ENCODE measurements at regions not wholly inside any gene's neighbourhood (a gene's known extent, or its start where the extent isn't known, plus 50 kb on each side); places are given as distances from the start of the nearest gene placed in this dataset.
"Not testable (repeated sequence)": the region's sequence is repeated elsewhere in the genome, so short reads cannot be mapped to it uniquely, and the experiment has no call there.

GRCh38 chr10:46169736-46170135 lies 117.1 kb upstream of the ANTXRL start:
- Histone ChIP-seq H3K27me3 (ENCODE audit: control insufficient read depth, insufficient read depth, low read length) (no peaks in the 10 kb centered on the region), H3K27ac (ENCODE audit: low read depth, low read length) (no peak overlapping the region), H3K4me3 (ENCODE audit: low read depth, low read length) (no peak overlapping the region), H3K9me3 (ENCODE audit: control insufficient read depth, insufficient read depth, low read length) (no peaks in the 10 kb centered on the region)
- DNase-seq (ENCODE audit: low read depth, low spot score) = no peak
- ChIA-PET POLR2A (no interaction called here), CTCF (no interaction called here)
- TF ChIP-seq, protein P1, sequence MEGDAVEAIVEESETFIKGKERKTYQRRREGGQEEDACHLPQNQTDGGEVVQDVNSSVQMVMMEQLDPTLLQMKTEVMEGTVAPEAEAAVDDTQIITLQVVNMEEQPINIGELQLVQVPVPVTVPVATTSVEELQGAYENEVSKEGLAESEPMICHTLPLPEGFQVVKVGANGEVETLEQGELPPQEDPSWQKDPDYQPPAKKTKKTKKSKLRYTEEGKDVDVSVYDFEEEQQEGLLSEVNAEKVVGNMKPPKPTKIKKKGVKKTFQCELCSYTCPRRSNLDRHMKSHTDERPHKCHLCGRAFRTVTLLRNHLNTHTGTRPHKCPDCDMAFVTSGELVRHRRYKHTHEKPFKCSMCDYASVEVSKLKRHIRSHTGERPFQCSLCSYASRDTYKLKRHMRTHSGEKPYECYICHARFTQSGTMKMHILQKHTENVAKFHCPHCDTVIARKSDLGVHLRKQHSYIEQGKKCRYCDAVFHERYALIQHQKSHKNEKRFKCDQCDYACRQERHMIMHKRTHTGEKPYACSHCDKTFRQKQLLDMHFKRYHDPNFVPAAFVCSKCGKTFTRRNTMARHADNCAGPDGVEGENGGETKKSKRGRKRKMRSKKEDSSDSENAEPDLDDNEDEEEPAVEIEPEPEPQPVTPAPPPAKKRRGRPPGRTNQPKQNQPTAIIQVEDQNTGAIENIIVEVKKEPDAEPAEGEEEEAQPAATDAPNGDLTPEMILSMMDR (IDR thresholded peaks at IDR 0.05; ENCODE audit: low read depth, low read length) = no peak

GRCh38 chr10:46170789-46171188 lies 116.0 kb upstream of the ANTXRL start:
- CTCF ChIA-PET = no interaction called here
- TF ChIP-seq, protein P1 (IDR thresholded peaks at IDR 0.05; ENCODE audit: low read depth, low read length) = no peak
- DNase-seq (ENCODE audit: low read depth, low spot score) = no peak
- Histone ChIP-seq H3K27me3 (ENCODE audit: control insufficient read depth, insufficient read depth, low read length) (no peaks in the 10 kb centered on the region), H3K27ac (ENCODE audit: low read depth, low read length) (no peak overlapping the region), H3K4me3 (ENCODE audit: low read depth, low read length) (no peak overlapping the region), H3K9me3 (ENCODE audit: control insufficient read depth, insufficient read depth, low read length) (no peaks in the 10 kb centered on the region)
- POLR2A ChIA-PET = no interaction called here

GRCh38 chr10:46171661-46172060 lies 115.1 kb upstream of the ANTXRL start:
- H3K4me3 ChIP-seq (ENCODE audit: low read depth, low read length) = no peak overlapping the region
- POLR2A ChIA-PET = no interaction called here
- TF ChIP-seq, protein P1 (IDR thresholded peaks at IDR 0.05; ENCODE audit: low read depth, low read length) = no peak
- CTCF ChIA-PET = no interaction called here
- H3K9me3 ChIP-seq (ENCODE audit: control insufficient read depth, insufficient read depth, low read length) = no peaks in the 10 kb centered on the region
- no peak for DNase-seq (ENCODE audit: low read depth, low spot score)
- no peaks in the 10 kb centered on the region for H3K27me3 ChIP-seq (ENCODE audit: control insufficient read depth, insufficient read depth, low read length)
- H3K27ac ChIP-seq (ENCODE audit: low read depth, low read length) = no peak overlapping the region

DNA sequence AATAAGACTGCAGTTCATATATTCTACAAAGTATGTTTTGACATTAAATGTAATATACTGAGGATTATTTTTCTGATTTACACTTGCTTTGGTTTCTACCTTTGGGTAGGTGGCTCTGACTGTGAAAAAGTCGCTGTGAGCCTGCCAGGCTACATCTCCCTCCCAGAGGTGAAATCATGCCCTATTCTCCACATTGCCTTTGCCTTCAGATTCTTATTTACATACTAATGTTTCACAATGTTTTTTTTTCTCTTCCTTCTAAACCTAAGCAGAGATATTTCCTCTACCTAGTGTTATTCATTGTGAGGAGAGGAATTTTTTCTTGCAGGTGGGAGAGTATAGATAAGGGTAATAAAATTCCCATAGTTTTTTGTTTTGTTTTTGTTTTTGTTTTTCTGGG lies 111.5 kb upstream of the ANTXRL start:
- CTCF ChIA-PET = no interaction called here
- no peaks in the 10 kb centered on the region for H3K27me3 ChIP-seq (ENCODE audit: control insufficient read depth, insufficient read depth, low read length)
- TF ChIP-seq, protein P1 (IDR thresholded peaks at IDR 0.05; ENCODE audit: low read depth, low read length) = no peak
- POLR2A ChIA-PET = no interaction called here
- no peak overlapping the region for H3K4me3 ChIP-seq (ENCODE audit: low read depth, low read length)
- DNase-seq (ENCODE audit: low read depth, low spot score) = no peak
- H3K9me3 ChIP-seq (ENCODE audit: control insufficient read depth, insufficient read depth, low read length) = no peaks in the 10 kb centered on the region
- no peak overlapping the region for H3K27ac ChIP-seq (ENCODE audit: low read depth, low read length)

- Histone ChIP-seq H3K9me3 (ENCODE audit: control insufficient read depth, insufficient read depth, low read length) (no peaks in the 10 kb centered on the region), H3K27me3 (ENCODE audit: control insufficient read depth, insufficient read depth, low read length) (no peaks in the 10 kb centered on the region), H3K4me3 (ENCODE audit: low read depth, low read length) (no peak overlapping the region), H3K27ac (ENCODE audit: low read depth, low read length) (no peak overlapping the region)
- ChIA-PET POLR2A (no interaction called here), CTCF (no interaction called here)
- no peak for DNase-seq (ENCODE audit: low read depth, low spot score)
- TF ChIP-seq, protein P1 (IDR thresholded peaks at IDR 0.05; ENCODE audit: low read depth, low read length) = no peak
These were observed 111.0 kb upstream of the ANTXRL start for GRCh38 chr10:46175831-46176230.

- POLR2A ChIA-PET; CTCF ChIA-PET; H3K27me3 ChIP-seq (ENCODE audit: control insufficient read depth, insufficient read depth, low read length); H3K9me3 ChIP-seq (ENCODE audit: control insufficient read depth, insufficient read depth, low read length); DNase-seq (ENCODE audit: low read depth, low spot score); H3K27ac ChIP-seq (ENCODE audit: low read depth, low read length); H3K4me3 ChIP-seq (ENCODE audit: low read depth, low read length): not testable (repeated sequence)
These were observed 99.4 kb upstream of the ANTXRL start for GRCh38 chr10:46187431-46187830.

All from AG04450 (cell line).